Liver (tissue), 7 donors: ENCODE measurements at regions not wholly inside any gene's neighbourhood (a gene's known extent, or its start where the extent isn't known, plus 50 kb on each side); places are given as distances from the start of the nearest gene placed in this dataset.

Experiments used
- DNase-seq: peaks from one replicate; pipeline ENCODE4 v3.0.0-alpha.2; 2017; ENCODE audit warnings: low spot score
- H3K27ac ChIP-seq, 2 donors: one replicate each; pipeline ENCODE4 v1.7.0; 2013; ENCODE audit warnings: inconsistent platforms in 2 of 2, low read length in 2 of 2, control low read depth in 1 of 2, low read depth in 1 of 2, mild to moderate bottlenecking in 1 of 2
- H3K27me3 ChIP-seq, 4 donors: one replicate each; pipeline versions ENCODE4 v1.6.1 to v1.7.0; 2013; ENCODE audit warnings: low read length in 3 of 4, inconsistent platforms in 1 of 4, mild to moderate bottlenecking in 1 of 4, moderate library complexity in 1 of 4; ENCODE audit not compliant: control insufficient read depth in 4 of 4, insufficient read depth in 4 of 4
- H3K36me3 ChIP-seq, 4 donors: one replicate each; pipeline versions ENCODE4 v1.6.1 to v1.7.0; 2013; ENCODE audit warnings: low read length in 3 of 4, mild to moderate bottlenecking in 3 of 4, low read depth in 1 of 4, moderate library complexity in 1 of 4; ENCODE audit not compliant: control insufficient read depth in 4 of 4, insufficient read depth in 3 of 4
- H3K4me1 ChIP-seq, 4 donors: one replicate each; pipeline versions ENCODE4 v1.6.1 to v1.7.0; 2013; ENCODE audit warnings: low read length in 3 of 4, mild to moderate bottlenecking in 3 of 4, moderate library complexity in 1 of 4; ENCODE audit not compliant: control insufficient read depth in 4 of 4, insufficient read depth in 4 of 4
- H3K4me3 ChIP-seq, 3 donors: one replicate each; pipeline versions ENCODE4 v1.6.1 to v1.7.0; 2013; ENCODE audit warnings: low read length in 3 of 3, control low read depth in 1 of 3, low read depth in 1 of 3, mild to moderate bottlenecking in 1 of 3
- H3K9ac ChIP-seq, 2 donors: one replicate each; pipeline ENCODE4 v1.7.0; 2013; ENCODE audit warnings: low read length in 2 of 2, mild to moderate bottlenecking in 2 of 2, moderate library complexity in 2 of 2, control low read depth in 1 of 2, low read depth in 1 of 2
- H3K9me3 ChIP-seq, 4 donors: one replicate each; pipeline versions ENCODE4 v1.6.1 to v1.7.0; 2013; ENCODE audit warnings: low read length in 3 of 4; ENCODE audit not compliant: control insufficient read depth in 4 of 4
- EGR1 ChIP-seq, 2 donors: IDR thresholded peaks; 2 replicates each; pipeline ENCODE4 v1.6.1; 2016 to 2018; ENCODE audit warnings: antibody characterized with exemption in 2 of 2, low read depth in 2 of 2
- FOXA2 ChIP-seq: IDR thresholded peaks from 2 replicates; pipeline ENCODE4 v1.6.1; 2016; ENCODE audit warnings: antibody characterized with exemption
- GABPA ChIP-seq, 2 donors: IDR thresholded peaks in 1 of 2; conservative IDR thresholded peaks in 1 of 2; 2 replicates each; pipeline ENCODE4 v1.6.1; 2016; ENCODE audit warnings: antibody characterized with exemption in 2 of 2, mild to moderate bottlenecking in 1 of 2, moderate library complexity in 1 of 2
- HNF4A ChIP-seq, 2 donors: conservative IDR thresholded peaks; 2 replicates each; pipeline ENCODE4 v1.6.1; 2016; ENCODE audit warnings: antibody characterized with exemption in 2 of 2, mild to moderate bottlenecking in 2 of 2
- HNF4G ChIP-seq: IDR thresholded peaks from 2 replicates; pipeline ENCODE4 v1.6.1; 2016; ENCODE audit warnings: antibody characterized with exemption
- JUND ChIP-seq, 2 donors: IDR thresholded peaks; 2 replicates each; pipeline ENCODE4 v1.6.1; 2016; ENCODE audit warnings: antibody characterized with exemption in 2 of 2
- NR2F2 ChIP-seq: IDR thresholded peaks from 2 replicates; pipeline ENCODE4 v1.6.1; 2016; ENCODE audit warnings: antibody characterized with exemption
- RXRA ChIP-seq, 2 donors: IDR thresholded peaks; 2 replicates each; pipeline ENCODE4 v1.6.1; 2017 to 2018; ENCODE audit warnings: antibody characterized with exemption in 2 of 2, mild to moderate bottlenecking in 1 of 2
- SP1 ChIP-seq: IDR thresholded peaks from 2 replicates; pipeline ENCODE4 v1.6.1; 2018; ENCODE audit warnings: antibody characterized with exemption, mild to moderate bottlenecking
- TAF1 ChIP-seq: conservative IDR thresholded peaks from 2 replicates; pipeline ENCODE4 v1.6.1; 2016; ENCODE audit warnings: antibody characterized with exemption, mild to moderate bottlenecking
- YY1 ChIP-seq: IDR thresholded peaks from 2 replicates; pipeline ENCODE4 v1.6.1; 2016; ENCODE audit warnings: antibody characterized with exemption, mild to moderate bottlenecking
- WGBS: extraction: QIAGEN DNeasy Blood & Tissue Kit; methylation state at CpG from one replicate; pipeline ENCODE4 v1.1.7; 2013; 5-methylcytosine and 5-hydroxymethylcytosine counted together
- TF ChIP-seq, protein P1 (sequence below): IDR thresholded peaks from 2 replicates; pipeline ENCODE4 v1.6.1; 2016; ENCODE audit warnings: antibody characterized with exemption
- TF ChIP-seq, protein P2 (sequence below): IDR thresholded peaks from 2 replicates; pipeline ENCODE4 v1.6.1; 2016; ENCODE audit warnings: antibody characterized with exemption, mild to moderate bottlenecking
- TF ChIP-seq, protein P3 (sequence below): IDR thresholded peaks from 2 replicates; pipeline ENCODE4 v1.6.1; 2016; ENCODE audit warnings: antibody characterized with exemption
- TF ChIP-seq, protein P4 (sequence below): IDR thresholded peaks from 2 replicates; pipeline ENCODE4 v1.6.1; 2016; ENCODE audit warnings: antibody characterized with exemption
- donor health status: healthy.
- donor health status: healthy.
- donor health status: healthy.
- donor health status: healthy.

DNA sequence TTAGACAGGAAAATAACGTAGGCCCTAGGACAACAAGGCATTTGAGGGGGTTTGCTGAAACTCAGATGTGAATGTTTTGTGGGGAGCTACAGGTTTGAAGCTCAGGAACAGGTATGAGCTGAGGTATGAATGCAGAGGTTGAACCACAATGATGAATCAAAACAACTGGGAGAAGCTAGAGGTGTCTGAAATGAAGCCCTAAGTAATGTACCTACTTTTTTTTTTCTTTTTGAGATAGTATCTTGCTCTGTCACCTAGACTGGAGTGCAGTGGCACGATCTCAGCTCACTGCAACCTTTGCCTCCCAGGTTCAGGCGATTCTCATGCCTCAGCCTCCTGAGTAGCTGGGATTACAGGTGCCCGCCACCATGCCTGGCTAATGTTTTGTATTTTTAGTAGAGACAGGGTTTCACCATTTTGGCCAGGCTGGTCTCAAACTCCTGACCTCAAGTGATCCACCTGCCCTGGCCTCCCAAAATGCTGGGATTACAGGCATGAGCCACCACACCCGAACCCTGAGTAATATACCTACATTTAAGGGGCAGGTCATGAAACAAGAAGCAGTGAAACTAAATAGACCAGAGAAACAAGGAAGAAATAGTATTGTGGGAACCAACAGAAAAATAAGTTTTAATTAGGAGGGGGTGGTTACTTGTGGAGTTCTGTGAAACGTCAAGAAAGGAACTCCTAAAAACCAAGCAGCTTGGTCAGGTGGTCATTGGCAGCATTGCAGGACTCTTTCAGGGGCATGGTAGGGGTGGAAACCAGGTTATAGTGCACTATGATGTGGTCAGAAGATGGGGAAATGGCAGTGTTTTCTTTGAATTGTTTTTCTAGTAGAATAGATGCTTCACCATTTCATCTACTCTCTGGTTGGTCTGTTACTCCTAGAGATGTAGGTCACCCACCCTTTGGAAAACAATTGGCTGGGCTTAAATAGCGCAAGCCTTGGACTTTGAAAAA is 138.1 kb downstream of the CD164 start:
- TF ChIP-seq, protein P1, sequence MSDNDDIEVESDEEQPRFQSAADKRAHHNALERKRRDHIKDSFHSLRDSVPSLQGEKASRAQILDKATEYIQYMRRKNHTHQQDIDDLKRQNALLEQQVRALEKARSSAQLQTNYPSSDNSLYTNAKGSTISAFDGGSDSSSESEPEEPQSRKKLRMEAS = no peak
- TF ChIP-seq GABPA (IDR thresholded peaks at IDR 0.05 in 1 of 2, conservative IDR thresholded peaks at IDR 0.05 in 1 of 2) = no peak
- TF ChIP-seq, protein P2, sequence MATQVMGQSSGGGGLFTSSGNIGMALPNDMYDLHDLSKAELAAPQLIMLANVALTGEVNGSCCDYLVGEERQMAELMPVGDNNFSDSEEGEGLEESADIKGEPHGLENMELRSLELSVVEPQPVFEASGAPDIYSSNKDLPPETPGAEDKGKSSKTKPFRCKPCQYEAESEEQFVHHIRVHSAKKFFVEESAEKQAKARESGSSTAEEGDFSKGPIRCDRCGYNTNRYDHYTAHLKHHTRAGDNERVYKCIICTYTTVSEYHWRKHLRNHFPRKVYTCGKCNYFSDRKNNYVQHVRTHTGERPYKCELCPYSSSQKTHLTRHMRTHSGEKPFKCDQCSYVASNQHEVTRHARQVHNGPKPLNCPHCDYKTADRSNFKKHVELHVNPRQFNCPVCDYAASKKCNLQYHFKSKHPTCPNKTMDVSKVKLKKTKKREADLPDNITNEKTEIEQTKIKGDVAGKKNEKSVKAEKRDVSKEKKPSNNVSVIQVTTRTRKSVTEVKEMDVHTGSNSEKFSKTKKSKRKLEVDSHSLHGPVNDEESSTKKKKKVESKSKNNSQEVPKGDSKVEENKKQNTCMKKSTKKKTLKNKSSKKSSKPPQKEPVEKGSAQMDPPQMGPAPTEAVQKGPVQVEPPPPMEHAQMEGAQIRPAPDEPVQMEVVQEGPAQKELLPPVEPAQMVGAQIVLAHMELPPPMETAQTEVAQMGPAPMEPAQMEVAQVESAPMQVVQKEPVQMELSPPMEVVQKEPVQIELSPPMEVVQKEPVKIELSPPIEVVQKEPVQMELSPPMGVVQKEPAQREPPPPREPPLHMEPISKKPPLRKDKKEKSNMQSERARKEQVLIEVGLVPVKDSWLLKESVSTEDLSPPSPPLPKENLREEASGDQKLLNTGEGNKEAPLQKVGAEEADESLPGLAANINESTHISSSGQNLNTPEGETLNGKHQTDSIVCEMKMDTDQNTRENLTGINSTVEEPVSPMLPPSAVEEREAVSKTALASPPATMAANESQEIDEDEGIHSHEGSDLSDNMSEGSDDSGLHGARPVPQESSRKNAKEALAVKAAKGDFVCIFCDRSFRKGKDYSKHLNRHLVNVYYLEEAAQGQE = no peak
- TF ChIP-seq, protein P3, sequence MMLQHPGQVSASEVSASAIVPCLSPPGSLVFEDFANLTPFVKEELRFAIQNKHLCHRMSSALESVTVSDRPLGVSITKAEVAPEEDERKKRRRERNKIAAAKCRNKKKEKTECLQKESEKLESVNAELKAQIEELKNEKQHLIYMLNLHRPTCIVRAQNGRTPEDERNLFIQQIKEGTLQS = no peak
- no peak for TF ChIP-seq SP1
- TF ChIP-seq TAF1 = no peak
- TF ChIP-seq FOXA2 = no peak
- no peak for TF ChIP-seq YY1
- no peak for TF ChIP-seq HNF4A (conservative IDR thresholded peaks at IDR 0.05)
- TF ChIP-seq RXRA (IDR thresholded peaks at IDR 0.05) = no peak
- no peak for TF ChIP-seq JUND (IDR thresholded peaks at IDR 0.05)
- TF ChIP-seq EGR1 (IDR thresholded peaks at IDR 0.05; ENCODE audit: low read depth in 2 of 2) = no peak
- no peak for TF ChIP-seq NR2F2
- TF ChIP-seq, protein P4, sequence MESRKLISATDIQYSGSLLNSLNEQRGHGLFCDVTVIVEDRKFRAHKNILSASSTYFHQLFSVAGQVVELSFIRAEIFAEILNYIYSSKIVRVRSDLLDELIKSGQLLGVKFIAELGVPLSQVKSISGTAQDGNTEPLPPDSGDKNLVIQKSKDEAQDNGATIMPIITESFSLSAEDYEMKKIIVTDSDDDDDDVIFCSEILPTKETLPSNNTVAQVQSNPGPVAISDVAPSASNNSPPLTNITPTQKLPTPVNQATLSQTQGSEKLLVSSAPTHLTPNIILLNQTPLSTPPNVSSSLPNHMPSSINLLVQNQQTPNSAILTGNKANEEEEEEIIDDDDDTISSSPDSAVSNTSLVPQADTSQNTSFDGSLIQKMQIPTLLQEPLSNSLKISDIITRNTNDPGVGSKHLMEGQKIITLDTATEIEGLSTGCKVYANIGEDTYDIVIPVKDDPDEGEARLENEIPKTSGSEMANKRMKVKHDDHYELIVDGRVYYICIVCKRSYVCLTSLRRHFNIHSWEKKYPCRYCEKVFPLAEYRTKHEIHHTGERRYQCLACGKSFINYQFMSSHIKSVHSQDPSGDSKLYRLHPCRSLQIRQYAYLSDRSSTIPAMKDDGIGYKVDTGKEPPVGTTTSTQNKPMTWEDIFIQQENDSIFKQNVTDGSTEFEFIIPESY = no peak
- TF ChIP-seq HNF4G = no peak

DNA sequence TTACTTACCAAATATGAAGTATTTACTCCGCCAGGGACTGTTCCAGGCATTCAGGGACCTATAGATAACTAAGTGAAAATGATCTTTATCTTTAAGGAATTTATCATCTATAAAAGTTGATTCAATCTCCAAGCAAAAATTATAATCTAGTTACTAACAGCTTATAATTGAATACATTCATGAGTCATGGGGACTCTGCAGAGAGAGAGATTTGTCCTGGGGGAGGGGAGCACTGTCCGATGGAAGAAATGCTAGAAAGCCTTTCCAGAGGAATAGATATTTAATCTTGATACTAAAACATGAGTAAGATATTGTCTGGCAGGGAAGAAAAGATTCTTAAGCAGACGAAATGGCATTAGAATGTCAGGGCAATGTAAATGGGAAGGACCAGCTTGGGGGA is 139.3 kb downstream of the CD164 start:
- 93% methylated on average over 3 of the region's 3 CpGs for WGBS
- no peaks in the 10 kb centered on the region for H3K27me3 ChIP-seq
- H3K36me3 ChIP-seq = no peaks in the 10 kb centered on the region
- H3K9me3 ChIP-seq = no peaks in the 10 kb centered on the region
- TF ChIP-seq HNF4G = no peak
- H3K4me3 ChIP-seq = no peak overlapping the region
- no peaks in the 10 kb centered on the region for H3K4me1 ChIP-seq
- no peak overlapping the region for H3K27ac ChIP-seq
- H3K9ac ChIP-seq = no peak overlapping the region
- DNase-seq = no peak

More for the DNA sequence above, 138.1 kb downstream of the CD164 start:
- Histone ChIP-seq H3K27me3 (no peaks in the 10 kb centered on the region), H3K36me3 (no peaks in the 10 kb centered on the region), H3K4me1 (no peaks in the 10 kb centered on the region), H3K4me3 (no peak overlapping the region), H3K9me3 (no peaks in the 10 kb centered on the region), H3K9ac (no peak overlapping the region), H3K27ac (no peak overlapping the region)
- DNase-seq = no peak
- WGBS = 86% methylated on average over 7 of the region's 7 CpGs
